Retinal pigment epithelial cell (primary cell): ENCODE measurements at regions not wholly inside any gene's neighbourhood (a gene's known extent, or its start where the extent isn't known, plus 50 kb on each side); places are given as distances from the start of the nearest gene placed in this dataset.
"Not testable (repeated sequence)": the region's sequence is repeated elsewhere in the genome, so short reads cannot be mapped to it uniquely, and the experiment has no call there.

Source experiments
- DNase-seq: peaks from one replicate; pipeline ENCODE4 v3.0.0-alpha.2; 2010; ENCODE audit warnings: low read depth
- H3K4me3 ChIP-seq: 2 replicates; pipeline ENCODE4 v1.5.1; 2011; ENCODE audit warnings: mild to moderate bottlenecking, low read length, control low read depth, moderate library complexity
- TF ChIP-seq, protein P1 (sequence below): conservative IDR thresholded peaks from 2 replicates; pipeline ENCODE4 v1.5.1; 2011; ENCODE audit warnings: low read depth, low read length, control low read depth, inconsistent platforms

DNA sequence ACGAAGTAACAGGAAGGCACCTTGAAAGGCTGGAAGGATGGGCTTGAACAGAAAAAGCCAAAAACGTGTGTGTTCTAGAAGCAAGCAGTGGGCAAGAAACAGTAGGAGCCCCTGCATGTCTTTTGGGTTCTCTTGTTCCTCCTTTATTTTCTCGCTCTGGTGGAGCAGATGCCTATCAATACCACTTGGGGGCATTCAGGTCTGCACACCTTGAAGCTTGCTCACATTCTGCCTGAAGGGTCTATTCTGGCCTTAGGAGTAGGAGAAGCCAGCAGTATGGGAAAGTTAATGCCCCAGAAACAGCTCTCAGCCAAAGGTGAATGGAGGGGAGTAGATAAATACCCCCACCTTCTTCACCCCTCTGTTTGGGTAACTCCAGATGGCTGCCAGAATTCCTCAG, 204.5 kb downstream of the TXNL1 start:
- DNase-seq, result no peak
- TF ChIP-seq, protein P1, sequence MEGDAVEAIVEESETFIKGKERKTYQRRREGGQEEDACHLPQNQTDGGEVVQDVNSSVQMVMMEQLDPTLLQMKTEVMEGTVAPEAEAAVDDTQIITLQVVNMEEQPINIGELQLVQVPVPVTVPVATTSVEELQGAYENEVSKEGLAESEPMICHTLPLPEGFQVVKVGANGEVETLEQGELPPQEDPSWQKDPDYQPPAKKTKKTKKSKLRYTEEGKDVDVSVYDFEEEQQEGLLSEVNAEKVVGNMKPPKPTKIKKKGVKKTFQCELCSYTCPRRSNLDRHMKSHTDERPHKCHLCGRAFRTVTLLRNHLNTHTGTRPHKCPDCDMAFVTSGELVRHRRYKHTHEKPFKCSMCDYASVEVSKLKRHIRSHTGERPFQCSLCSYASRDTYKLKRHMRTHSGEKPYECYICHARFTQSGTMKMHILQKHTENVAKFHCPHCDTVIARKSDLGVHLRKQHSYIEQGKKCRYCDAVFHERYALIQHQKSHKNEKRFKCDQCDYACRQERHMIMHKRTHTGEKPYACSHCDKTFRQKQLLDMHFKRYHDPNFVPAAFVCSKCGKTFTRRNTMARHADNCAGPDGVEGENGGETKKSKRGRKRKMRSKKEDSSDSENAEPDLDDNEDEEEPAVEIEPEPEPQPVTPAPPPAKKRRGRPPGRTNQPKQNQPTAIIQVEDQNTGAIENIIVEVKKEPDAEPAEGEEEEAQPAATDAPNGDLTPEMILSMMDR, result no peak
- H3K4me3 ChIP-seq, result no peak overlapping the region

DNA sequence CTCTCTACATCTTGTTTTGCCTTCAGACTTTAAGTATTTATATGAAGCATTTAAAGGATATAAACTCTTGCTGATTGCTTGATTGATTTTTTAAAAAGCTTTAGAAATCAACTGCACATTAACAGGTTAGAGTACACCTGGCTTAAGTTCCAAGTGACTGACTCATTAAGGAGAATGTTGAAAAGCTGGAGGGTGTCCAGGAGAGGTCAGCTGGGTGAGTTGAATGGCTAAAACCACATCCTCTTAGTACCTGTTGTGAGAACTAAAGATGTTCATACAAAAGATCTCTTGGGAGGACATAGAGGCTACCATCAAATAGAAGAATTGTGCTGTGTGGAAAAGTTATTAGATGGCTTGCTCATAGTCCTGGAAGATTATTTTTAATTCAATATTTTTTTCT, 206.8 kb downstream of the TXNL1 start:
- peak; percentile 9 for DNase-seq
- TF ChIP-seq, protein P1, result no peak
- H3K4me3 ChIP-seq, result no peak overlapping the region

- DNase-seq, result no peak
- H3K4me3 ChIP-seq, result no peak overlapping the region
- TF ChIP-seq, protein P1, result no peak
Measured at GRCh38 chr18:56423626-56424025, 214.8 kb downstream of the TXNL1 start.

DNA sequence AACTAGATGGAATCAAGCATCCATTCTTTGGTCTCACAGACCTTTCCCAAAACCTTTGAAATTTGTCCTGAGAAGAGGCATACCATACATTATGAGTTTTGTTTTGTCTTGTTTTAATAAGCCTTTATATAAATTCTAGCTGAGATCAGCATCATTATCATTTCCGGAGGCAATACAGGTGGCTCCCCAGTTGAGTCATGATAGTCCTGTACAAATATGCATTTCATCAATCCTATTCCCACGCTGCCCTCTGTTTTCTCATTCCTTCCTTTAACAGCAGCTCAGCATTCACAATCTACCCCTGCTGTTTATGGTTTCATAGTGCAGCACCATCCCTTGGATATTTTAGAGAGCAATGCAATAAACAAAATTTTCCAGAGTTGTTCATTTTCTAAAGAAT, 216.7 kb downstream of the TXNL1 start:
- DNase-seq, result no peak
- H3K4me3 ChIP-seq, result no peak overlapping the region
- TF ChIP-seq, protein P1, result no peak

GRCh38 chr18:56420868-56421267, 217.5 kb downstream of the TXNL1 start:
- not testable (repeated sequence) for H3K4me3 ChIP-seq, DNase-seq

GRCh38 chr18:56414357-56414756, 224.0 kb downstream of the TXNL1 start:
- H3K4me3 ChIP-seq, result no peak overlapping the region
- DNase-seq, result no peak
- TF ChIP-seq, protein P1, result no peak

DNA sequence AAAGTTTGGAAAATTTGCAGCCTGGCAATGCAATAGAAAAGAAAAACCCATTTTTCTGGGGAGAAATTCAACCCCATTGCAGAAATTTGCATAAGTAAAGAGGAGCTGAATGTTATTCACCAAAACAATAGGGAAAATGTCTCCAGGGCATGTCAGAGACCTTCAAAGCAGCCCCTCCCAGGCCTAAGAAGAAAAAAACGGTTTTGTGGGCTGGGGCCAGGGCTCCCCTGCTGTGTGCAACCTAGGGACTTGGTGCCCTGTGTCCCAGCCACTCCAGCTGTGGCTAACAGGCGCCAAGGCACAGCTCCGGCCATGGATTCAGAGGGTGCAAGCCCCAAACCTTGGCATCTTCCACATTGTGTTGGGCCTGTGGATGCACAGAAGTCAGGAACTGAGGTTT, 224.5 kb downstream of the TXNL1 start:
- no peak overlapping the region for H3K4me3 ChIP-seq
- TF ChIP-seq, protein P1, result no peak
- no peak for DNase-seq

- no peak for DNase-seq
- no peak overlapping the region for H3K4me3 ChIP-seq
- TF ChIP-seq, protein P1, result no peak
Measured at GRCh38 chr18:56412951-56413350, 225.4 kb downstream of the TXNL1 start.
